ENCODE measurements at regions not wholly inside any gene's neighbourhood (a gene's known extent, or its start where the extent isn't known, plus 50 kb on each side); places are given as distances from the start of the nearest gene placed in this dataset.
"Not testable (repeated sequence)": the region's sequence is repeated elsewhere in the genome, so short reads cannot be mapped to it uniquely, and the experiment has no call there.

DNA sequence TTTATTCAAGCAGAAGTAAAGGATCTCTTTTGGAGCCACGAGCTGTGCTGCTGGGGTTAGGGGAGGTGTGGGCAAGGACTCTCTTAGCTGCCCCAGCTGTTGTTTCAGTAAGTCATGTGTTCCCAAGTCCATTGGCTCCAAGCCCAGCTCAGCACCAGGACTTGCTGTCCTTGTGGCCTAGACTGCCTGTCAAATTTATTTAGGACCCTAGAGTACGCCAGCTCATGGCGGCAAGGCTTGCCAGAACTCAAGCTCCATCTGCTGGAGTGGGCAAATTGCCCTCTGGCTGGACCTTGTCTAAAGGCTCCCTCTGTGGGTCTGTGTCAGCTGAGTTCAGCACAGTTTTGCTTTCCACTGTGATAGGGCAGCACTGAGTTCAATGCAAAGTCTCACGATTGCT, 106.6 kb upstream of the POTEB2 start:
- not testable (repeated sequence) for TF ChIP-seq CTCF, POLR2A (IDR thresholded peaks at IDR 0.05)
